Stimulated activated naive CD8-positive, alpha-beta T cell treated with anti-CD3 and anti-CD28 coated beads, Interleukin-15, Interleukin-2, amounts not matched to agents 100 ng/mL and 50 ng/mL, for 24 hours (primary cell): ENCODE measurements at regions not wholly inside any gene's neighbourhood (a gene's known extent, or its start where the extent isn't known, plus 50 kb on each side); places are given as distances from the start of the nearest gene placed in this dataset.
"Not testable (repeated sequence)": the region's sequence is repeated elsewhere in the genome, so short reads cannot be mapped to it uniquely, and the experiment has no call there.

ENCODE experiments used
- H3K27ac Mint-ChIP-seq: one replicate; pipeline ENCODE4 v1.8.0; 2021; ENCODE audit warnings: mild to moderate bottlenecking, mixed read lengths
- H3K27me3 Mint-ChIP-seq: one replicate; pipeline ENCODE4 v1.8.0; 2021; ENCODE audit warnings: mixed read lengths
- H3K36me3 Mint-ChIP-seq: one replicate; pipeline ENCODE4 v1.8.0; 2021; ENCODE audit warnings: low read depth, mixed read lengths
- H3K4me1 Mint-ChIP-seq: one replicate; pipeline ENCODE4 v1.8.0; 2021; ENCODE audit warnings: low read depth, mixed read lengths
- H3K4me3 Mint-ChIP-seq: one replicate; pipeline ENCODE4 v1.8.0; 2021; ENCODE audit warnings: mild to moderate bottlenecking, mixed read lengths
- H3K9me3 Mint-ChIP-seq: one replicate; pipeline ENCODE4 v1.8.0; 2021; ENCODE audit warnings: mixed read lengths

- not testable (repeated sequence) for H3K4me1 Mint-ChIP-seq, H3K27ac Mint-ChIP-seq
- peaks cover 98% of the 10 kb centered on the region for H3K36me3 Mint-ChIP-seq
Measured at GRCh38 chr21:7949882-7950281, 2571.5 kb upstream of the TPTE start.

GRCh38 chr21:7951854-7952519 is 2569.4 kb upstream of the TPTE start:
- Mint-ChIP-seq H3K9me3 (peaks cover 22% of the 10 kb centered on the region), H3K27ac (no peak overlapping the region), H3K36me3 (peaks cover 98% of the 10 kb centered on the region), H3K4me1 (no peaks in the 10 kb centered on the region), H3K4me3 (no peak overlapping the region), H3K27me3 (no peaks in the 10 kb centered on the region)

More at GRCh38 chr21:7949882-7950281, 2571.5 kb upstream of the TPTE start:
- H3K27me3 Mint-ChIP-seq, H3K9me3 Mint-ChIP-seq, H3K4me3 Mint-ChIP-seq: not testable (repeated sequence)

GRCh38 chr21:7952648-7953047 is 2568.7 kb upstream of the TPTE start:
- Mint-ChIP-seq H3K9me3 (peaks cover 28% of the 10 kb centered on the region), H3K4me1 (no peaks in the 10 kb centered on the region), H3K4me3 (no peak overlapping the region), H3K27me3 (no peaks in the 10 kb centered on the region), H3K27ac (no peak overlapping the region), H3K36me3 (peaks cover 98% of the 10 kb centered on the region)

- Mint-ChIP-seq H3K4me1 (no peaks in the 10 kb centered on the region), H3K9me3 (peaks cover 32% of the 10 kb centered on the region), H3K27ac (no peak overlapping the region), H3K4me3 (no peak overlapping the region), H3K27me3 (no peaks in the 10 kb centered on the region), H3K36me3 (peaks cover 98% of the 10 kb centered on the region)
Measured at GRCh38 chr21:7953058-7953457, 2568.3 kb upstream of the TPTE start.

GRCh38 chr21:7955358-7956073 is 2565.9 kb upstream of the TPTE start:
- H3K4me1 Mint-ChIP-seq, H3K4me3 Mint-ChIP-seq, H3K27ac Mint-ChIP-seq, H3K27me3 Mint-ChIP-seq: not testable (repeated sequence)
- H3K9me3 Mint-ChIP-seq = peaks cover 39% of the 10 kb centered on the region
- H3K36me3 Mint-ChIP-seq = peaks cover 75% of the 10 kb centered on the region

GRCh38 chr21:7956074-7956452 is 2565.3 kb upstream of the TPTE start:
- H3K27me3 Mint-ChIP-seq, H3K27ac Mint-ChIP-seq, H3K4me1 Mint-ChIP-seq, H3K4me3 Mint-ChIP-seq: not testable (repeated sequence)
- Mint-ChIP-seq H3K36me3 (peaks cover 70% of the 10 kb centered on the region), H3K9me3 (peaks cover 39% of the 10 kb centered on the region)

GRCh38 chr21:7956998-7957712 is 2564.2 kb upstream of the TPTE start:
- H3K9me3 Mint-ChIP-seq = peaks cover 39% of the 10 kb centered on the region
- not testable (repeated sequence) for H3K27ac Mint-ChIP-seq, H3K4me3 Mint-ChIP-seq, H3K27me3 Mint-ChIP-seq, H3K4me1 Mint-ChIP-seq
- peaks cover 59% of the 10 kb centered on the region for H3K36me3 Mint-ChIP-seq

- no peaks in the 10 kb centered on the region for H3K27me3 Mint-ChIP-seq
- H3K27ac Mint-ChIP-seq = no peak overlapping the region
- H3K36me3 Mint-ChIP-seq = peaks cover 54% of the 10 kb centered on the region
- H3K4me1 Mint-ChIP-seq = no peaks in the 10 kb centered on the region
- H3K9me3 Mint-ChIP-seq = peaks cover 42% of the 10 kb centered on the region
- H3K4me3 Mint-ChIP-seq = no peak overlapping the region
Measured at GRCh38 chr21:7957713-7958064, 2563.7 kb upstream of the TPTE start.
